ENCODE measurements at regions not wholly inside any gene's neighbourhood (a gene's known extent, or its start where the extent isn't known, plus 50 kb on each side); places are given as distances from the start of the nearest gene placed in this dataset.

GRCh38 chr3:182323898-182324297 is 469.4 kb upstream of the ATP11B start:
- TF ChIP-seq, protein P1, sequence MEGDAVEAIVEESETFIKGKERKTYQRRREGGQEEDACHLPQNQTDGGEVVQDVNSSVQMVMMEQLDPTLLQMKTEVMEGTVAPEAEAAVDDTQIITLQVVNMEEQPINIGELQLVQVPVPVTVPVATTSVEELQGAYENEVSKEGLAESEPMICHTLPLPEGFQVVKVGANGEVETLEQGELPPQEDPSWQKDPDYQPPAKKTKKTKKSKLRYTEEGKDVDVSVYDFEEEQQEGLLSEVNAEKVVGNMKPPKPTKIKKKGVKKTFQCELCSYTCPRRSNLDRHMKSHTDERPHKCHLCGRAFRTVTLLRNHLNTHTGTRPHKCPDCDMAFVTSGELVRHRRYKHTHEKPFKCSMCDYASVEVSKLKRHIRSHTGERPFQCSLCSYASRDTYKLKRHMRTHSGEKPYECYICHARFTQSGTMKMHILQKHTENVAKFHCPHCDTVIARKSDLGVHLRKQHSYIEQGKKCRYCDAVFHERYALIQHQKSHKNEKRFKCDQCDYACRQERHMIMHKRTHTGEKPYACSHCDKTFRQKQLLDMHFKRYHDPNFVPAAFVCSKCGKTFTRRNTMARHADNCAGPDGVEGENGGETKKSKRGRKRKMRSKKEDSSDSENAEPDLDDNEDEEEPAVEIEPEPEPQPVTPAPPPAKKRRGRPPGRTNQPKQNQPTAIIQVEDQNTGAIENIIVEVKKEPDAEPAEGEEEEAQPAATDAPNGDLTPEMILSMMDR (IDR thresholded peaks at IDR 0.05; ENCODE audit: insufficient read depth, low read depth, low read length) = no peak
- TF ChIP-seq EZH2 (IDR thresholded peaks at IDR 0.05; ENCODE audit: insufficient read depth, low read length) = no peak

All from astrocyte (in vitro differentiated cells and primary cell).